H9 (cell line): ENCODE measurements at regions not wholly inside any gene's neighbourhood (a gene's known extent, or its start where the extent isn't known, plus 50 kb on each side); places are given as distances from the start of the nearest gene placed in this dataset.

Experiments
- DNase-seq: peaks from one replicate; pipeline ENCODE4 v3.0.0-alpha.2; 2017
- H2AFZ ChIP-seq: one replicate; pipeline ENCODE4 v1.6.1; 2013; ENCODE audit warnings: mild to moderate bottlenecking, low read length, control low read depth, moderate library complexity
- H2AK5ac ChIP-seq: 2 replicates; pipeline ENCODE4 v1.6.1; 2013; ENCODE audit warnings: low read length, control low read depth, mixed read lengths; ENCODE audit not compliant: insufficient read length
- H2BK120ac ChIP-seq: one replicate; pipeline ENCODE4 v1.6.1; 2013; ENCODE audit warnings: low read depth, mild to moderate bottlenecking, low read length, control low read depth, inconsistent platforms; ENCODE audit not compliant: poor library complexity, severe bottlenecking
- H2BK12ac ChIP-seq: 2 replicates; pipeline ENCODE4 v1.6.1; 2013; ENCODE audit warnings: low read length, control low read depth, mixed read lengths, low read depth; ENCODE audit not compliant: insufficient read length
- H2BK15ac ChIP-seq: 2 replicates; pipeline ENCODE4 v1.6.1; 2013; ENCODE audit warnings: low read depth, low read length, control low read depth
- H2BK20ac ChIP-seq: one replicate; pipeline ENCODE4 v1.6.1; 2013; ENCODE audit warnings: low read depth, mild to moderate bottlenecking, low read length, control low read depth, inconsistent platforms; ENCODE audit not compliant: poor library complexity, severe bottlenecking
- H2BK5ac ChIP-seq: 2 replicates; pipeline ENCODE4 v1.6.1; 2013; ENCODE audit warnings: low read length, control low read depth, mixed read lengths; ENCODE audit not compliant: insufficient read length
- H3K14ac ChIP-seq: 2 replicates; pipeline ENCODE4 v1.6.1; 2013; ENCODE audit warnings: low read length, control low read depth; ENCODE audit not compliant: insufficient read depth
- H3K18ac ChIP-seq: 2 replicates; pipeline ENCODE4 v1.6.1; 2013; ENCODE audit warnings: low read depth, mild to moderate bottlenecking, mixed read lengths, low read length, control low read depth; ENCODE audit not compliant: insufficient read length
- H3K23ac ChIP-seq: 2 replicates; pipeline ENCODE4 v1.6.1; 2013; ENCODE audit warnings: low read length, control low read depth, mixed read lengths, low read depth; ENCODE audit not compliant: insufficient read length
- H3K23me2 ChIP-seq: 2 replicates; pipeline ENCODE4 v1.6.1; 2013; ENCODE audit warnings: low read depth, mild to moderate bottlenecking, mixed read lengths, low read length, control low read depth; ENCODE audit not compliant: insufficient read length, poor library complexity, severe bottlenecking
- H3K27ac ChIP-seq: 2 replicates; pipeline ENCODE4 v1.5.1; 2013; ENCODE audit warnings: low read length, control low read depth, mixed read lengths, low read depth; ENCODE audit not compliant: insufficient read length
- H3K27me3 ChIP-seq: 2 replicates; pipeline ENCODE4 v1.6.1; 2013; ENCODE audit warnings: low read length, control low read depth, inconsistent platforms; ENCODE audit not compliant: insufficient read depth
- H3K4ac ChIP-seq: 2 replicates; pipeline ENCODE4 v1.6.1; 2013; ENCODE audit warnings: low read depth, mild to moderate bottlenecking, control low read depth, inconsistent platforms, low read length, moderate library complexity
- H3K4me1 ChIP-seq: 2 replicates; pipeline ENCODE4 v1.6.1; 2013; ENCODE audit warnings: low read length, control low read depth, inconsistent platforms; ENCODE audit not compliant: insufficient read depth
- H3K4me2 ChIP-seq: 2 replicates; pipeline ENCODE4 v1.6.1; 2013; ENCODE audit warnings: low read length, control low read depth, mixed read lengths; ENCODE audit not compliant: insufficient read length, insufficient read depth
- H3K56ac ChIP-seq: 2 replicates; pipeline ENCODE4 v1.6.1; 2013; ENCODE audit warnings: low read depth, mild to moderate bottlenecking, mixed read lengths, low read length, control low read depth; ENCODE audit not compliant: insufficient read length
- H3K79me1 ChIP-seq: 2 replicates; pipeline ENCODE4 v1.6.1; 2013; ENCODE audit warnings: low read depth, mild to moderate bottlenecking, moderate library complexity, low read length, control low read depth, inconsistent platforms; ENCODE audit not compliant: insufficient read depth, poor library complexity, severe bottlenecking
- H3K79me2 ChIP-seq: 2 replicates; pipeline ENCODE4 v1.6.1; 2013; ENCODE audit warnings: low read length, control low read depth, inconsistent platforms; ENCODE audit not compliant: insufficient read depth
- H3K9ac ChIP-seq: 2 replicates; pipeline ENCODE4 v1.6.1; 2013; ENCODE audit warnings: low read length, control low read depth, mixed read lengths; ENCODE audit not compliant: insufficient read length; ENCODE audit errors: extremely low read depth
- H3K9me3 ChIP-seq: one replicate; pipeline ENCODE4 v1.6.1; 2013; ENCODE audit warnings: low read depth, low read length, inconsistent platforms; ENCODE audit not compliant: control insufficient read depth
- H3T11ph ChIP-seq: one replicate; pipeline ENCODE4 v1.6.1; 2013; ENCODE audit warnings: mild to moderate bottlenecking, low read length, control low read depth, inconsistent platforms
- H4K20me1 ChIP-seq: one replicate; pipeline ENCODE4 v1.6.1; 2013; ENCODE audit not compliant: control insufficient read depth, insufficient read length, insufficient read depth
- H4K5ac ChIP-seq: 2 replicates; pipeline ENCODE4 v1.6.1; 2013; ENCODE audit warnings: low read depth, mild to moderate bottlenecking, mixed read lengths, low read length, control low read depth; ENCODE audit not compliant: insufficient read length
- H4K8ac ChIP-seq: replicated peaks from 2 replicates; pipeline ENCODE4 v1.6.1; 2013; ENCODE audit warnings: low read length, control low read depth, mixed read lengths, low read depth; ENCODE audit not compliant: insufficient read length
- H4K91ac ChIP-seq: 2 replicates; pipeline ENCODE4 v1.6.1; 2013; ENCODE audit warnings: low read depth, mild to moderate bottlenecking, moderate library complexity, mixed read lengths, low read length, control low read depth; ENCODE audit not compliant: insufficient read length
- H3K27ac Mint-ChIP-seq, 3 experiments: 2 replicates in 2 of 3; 3 replicates in 1 of 3; pipeline ENCODE4 v1.8.0; 2020 to 2021; ENCODE audit warnings: mixed read lengths in 3 of 3, mild to moderate bottlenecking in 1 of 3, moderate library complexity in 1 of 3
- H3K27me3 Mint-ChIP-seq: 2 replicates; pipeline ENCODE4 v1.8.0; 2021; ENCODE audit warnings: low read depth, mild to moderate bottlenecking, moderate library complexity, mixed read lengths
- H3K36me3 Mint-ChIP-seq, 3 experiments: 2 replicates in 2 of 3; 3 replicates in 1 of 3; pipeline ENCODE4 v1.8.0; 2020 to 2021; ENCODE audit warnings: low read depth in 3 of 3, mixed read lengths in 3 of 3; ENCODE audit not compliant: insufficient read depth in 1 of 3
- H3K4me1 Mint-ChIP-seq, 2 experiments: 2 replicates each; pipeline ENCODE4 v1.8.0; 2020; ENCODE audit warnings: mixed read lengths in 2 of 2
- H3K4me3 Mint-ChIP-seq, 2 experiments: 2 replicates in 1 of 2; 3 replicates in 1 of 2; pipeline ENCODE4 v1.8.0; 2020 to 2021; ENCODE audit warnings: mild to moderate bottlenecking in 2 of 2, mixed read lengths in 2 of 2, moderate library complexity in 1 of 2
- H3K9me3 Mint-ChIP-seq, 2 experiments: 2 replicates in 1 of 2; 3 replicates in 1 of 2; pipeline ENCODE4 v1.8.0; 2020; ENCODE audit warnings: mild to moderate bottlenecking in 2 of 2, mixed read lengths in 2 of 2, moderate library complexity in 1 of 2
- CTCF ChIP-seq: fragments of 200-600 bp; sonication (generic); conservative IDR thresholded peaks from 3 replicates; pipeline ENCODE4 v1.8.0; 2021; ENCODE audit warnings: antibody characterized with exemption, mild to moderate bottlenecking
- WGBS: extraction: QIAGEN DNeasy Blood & Tissue Kit; methylation state at CpG from one replicate; pipeline ENCODE4 v1.1.7; 2013; ENCODE audit warnings: missing lambda C conversion rate, low lambda C conversion rate, mixed read lengths; ENCODE audit not compliant: insufficient read length; ENCODE audit errors: extremely low coverage; 5-methylcytosine and 5-hydroxymethylcytosine counted together

- Histone ChIP-seq H3K9ac (no peak overlapping the region), H3K14ac (no peak overlapping the region), H3K79me1 (no peaks in the 10 kb centered on the region), H4K91ac (no peak overlapping the region), H2BK20ac (no peak overlapping the region), H3K23ac (no peak overlapping the region), H3K56ac (no peak overlapping the region), H3K79me2 (no peaks in the 10 kb centered on the region), H2BK12ac (no peak overlapping the region), H3K27ac (no peak overlapping the region), H2BK5ac (no peak overlapping the region), H4K20me1 (no peaks in the 10 kb centered on the region), H2AK5ac (no peak overlapping the region), H3K23me2 (no peaks in the 10 kb centered on the region), H3K27me3 (no peaks in the 10 kb centered on the region), H2AFZ (no peak overlapping the region), H4K5ac (no peak overlapping the region), H3K4ac (no peak overlapping the region), H2BK120ac (no peak overlapping the region), H3K18ac (no peak overlapping the region), H3K4me2 (no peak overlapping the region), H2BK15ac (no peak overlapping the region), H3K9me3 (no peaks in the 10 kb centered on the region), H3K4me1 (no peaks in the 10 kb centered on the region), H4K8ac (no peak overlapping the region), H3T11ph (no peak overlapping the region)
- peaks cover 6 to 7% of the 10 kb centered on the region in 2 experiments; a peak in 4 of 5 replicates for H3K9me3 Mint-ChIP-seq
- H3K4me3 Mint-ChIP-seq, result no peak overlapping the region; a peak in 1 of 5 replicates
- no peak for DNase-seq
- H3K27me3 Mint-ChIP-seq, result no peaks in the 10 kb centered on the region; the same call in 1 of the 2 replicates
- no peak for TF ChIP-seq CTCF
- no CpG with 5 or more reads among the region's 2 CpGs for WGBS
- H3K27ac Mint-ChIP-seq, result no peak overlapping the region
- peaks cover 7 to 9% of the 10 kb centered on the region in 2 experiments; a peak in 3 of 4 replicates for H3K4me1 Mint-ChIP-seq
- peaks cover 0 to 6% (median 0%) of the 10 kb centered on the region in 3 experiments; a peak in 2 of 7 replicates for H3K36me3 Mint-ChIP-seq
These were observed 211.3 kb upstream of the HAAO start for GRCh38 chr2:43003702-43004101.
